GM12872 (cell line): ENCODE measurements at regions not wholly inside any gene's neighbourhood (a gene's known extent, or its start where the extent isn't known, plus 50 kb on each side); places are given as distances from the start of the nearest gene placed in this dataset.

Experiments
- CTCF ChIP-seq: IDR thresholded peaks from 3 replicates; pipeline ENCODE4 v1.5.1; 2011; ENCODE audit warnings: low read depth, mild to moderate bottlenecking, low read length, moderate library complexity; ENCODE audit not compliant: insufficient read depth

- no peak for TF ChIP-seq CTCF
Measured at GRCh38 chr22:49626361-49627216, 201.1 kb downstream of the BRD1 start.

GRCh38 chr22:49624421-49625177 lies 203.1 kb downstream of the BRD1 start:
- TF ChIP-seq CTCF: no peak

- no peak for TF ChIP-seq CTCF
Measured at GRCh38 chr22:49623715-49624114, 204.0 kb downstream of the BRD1 start.

DNA sequence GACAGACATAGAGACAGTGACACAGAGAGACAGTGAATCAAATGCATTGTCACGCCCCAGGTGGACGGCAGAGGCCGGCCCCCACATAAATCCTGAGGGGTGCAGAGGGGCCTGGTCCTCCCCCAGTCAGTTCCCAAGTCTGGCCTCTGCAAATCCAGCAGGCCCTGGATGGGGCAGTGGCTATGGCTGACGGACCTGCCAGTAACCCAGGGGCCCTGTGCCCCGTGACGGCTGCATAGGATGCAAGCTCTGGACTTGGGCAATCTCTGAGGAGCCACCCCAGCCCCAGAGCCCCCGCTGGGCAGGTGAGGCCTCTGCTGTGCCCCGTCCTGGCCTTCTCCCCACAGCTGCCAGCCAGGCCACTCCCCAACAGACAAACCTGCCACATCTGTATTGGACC lies 204.5 kb downstream of the BRD1 start:
- TF ChIP-seq CTCF: no peak

GRCh38 chr22:49622241-49623105 lies 205.2 kb downstream of the BRD1 start:
- TF ChIP-seq CTCF: no peak

- no peak for TF ChIP-seq CTCF
Measured at GRCh38 chr22:49621601-49622210, 206.0 kb downstream of the BRD1 start.

- TF ChIP-seq CTCF: no peak
Measured at GRCh38 chr22:49620666-49621065, 207.0 kb downstream of the BRD1 start.
